Neural cell (in vitro differentiated cells): ENCODE measurements at regions not wholly inside any gene's neighbourhood (a gene's known extent, or its start where the extent isn't known, plus 50 kb on each side); places are given as distances from the start of the nearest gene placed in this dataset.

Source experiments
- H2AFZ ChIP-seq: fragments of 200-600, 300-800 bp; sonication (generic), shearing (Covaris generic); 2 replicates; pipeline ENCODE4 v1.6.0; 2014; ENCODE audit warnings: low read depth, mild to moderate bottlenecking, antibody characterized with exemption, low read length, moderate library complexity
- H3F3A ChIP-seq: fragments of 200-600 bp; shearing (Covaris generic); 2 replicates; pipeline ENCODE4 v1.6.1; 2016; ENCODE audit warnings: mild to moderate bottlenecking, moderate library complexity, mixed read lengths, antibody characterized with exemption, low read length; ENCODE audit not compliant: insufficient read depth, poor library complexity, severe bottlenecking
- H3K27ac ChIP-seq: fragments of 200-600, 300-800 bp; sonication (generic), shearing (Covaris generic); 2 replicates; pipeline ENCODE4 v1.5.1; 2014; ENCODE audit warnings: mild to moderate bottlenecking, low read length, moderate library complexity
- H3K27me3 ChIP-seq: fragments of 300-800, 200-600 bp; sonication (generic), shearing (Covaris generic); 2 replicates; pipeline ENCODE4 v1.6.0; 2014; ENCODE audit warnings: mild to moderate bottlenecking, low read depth, low read length, moderate library complexity; ENCODE audit not compliant: insufficient read depth
- H3K36me3 ChIP-seq: fragments of 300-800, 200-600 bp; sonication (generic), shearing (Covaris generic); 2 replicates; pipeline ENCODE4 v1.5.1; 2014; ENCODE audit warnings: mild to moderate bottlenecking, antibody characterized with exemption, low read length, moderate library complexity; ENCODE audit not compliant: insufficient read depth
- H3K4me2 ChIP-seq: fragments of 300-800, 200-600 bp; sonication (generic), shearing (Covaris generic); 2 replicates; pipeline ENCODE4 v1.6.0; 2014; ENCODE audit warnings: mild to moderate bottlenecking, low read length
- H3K4me3 ChIP-seq: fragments of 300-800, 200-600 bp; sonication (generic), shearing (Covaris generic); 2 replicates; pipeline ENCODE4 v1.5.1; 2014; ENCODE audit warnings: mild to moderate bottlenecking, low read length, moderate library complexity
- H3K79me2 ChIP-seq: fragments of 200-600 bp; shearing (Covaris generic); replicated peaks from 2 replicates; pipeline ENCODE4 v1.6.0; 2014; ENCODE audit warnings: mild to moderate bottlenecking, low read length, moderate library complexity; ENCODE audit not compliant: insufficient read depth
- H3K9ac ChIP-seq: fragments of 300-800, 200-600 bp; sonication (generic), shearing (Covaris generic); 2 replicates; pipeline ENCODE4 v1.6.1; 2016; ENCODE audit warnings: mild to moderate bottlenecking, low read length, mixed read lengths
- H3K9me2 ChIP-seq: fragments of 200-600 bp; shearing (Covaris generic); 2 replicates; pipeline ENCODE4 v1.6.1; 2016; ENCODE audit warnings: mild to moderate bottlenecking, low read length, mixed read lengths; ENCODE audit not compliant: insufficient read depth
- H3K9me3 ChIP-seq: fragments of 200-600, 300-800 bp; sonication (generic), shearing (Covaris generic); 2 replicates; pipeline ENCODE4 v1.6.1; 2016; ENCODE audit warnings: mild to moderate bottlenecking, mixed run types, low read length, moderate library complexity, mixed read lengths
- H4K20me1 ChIP-seq: fragments of 200-600 bp; shearing (Covaris generic); 2 replicates; pipeline ENCODE4 v1.6.1; 2016; ENCODE audit warnings: mild to moderate bottlenecking, mixed run types; ENCODE audit not compliant: insufficient read depth
- CTCF ChIP-seq: fragments of 450-650 bp; IDR thresholded peaks from 2 replicates; pipeline ENCODE4 v1.5.1; 2014; ENCODE audit warnings: antibody characterized with exemption, mild to moderate bottlenecking, moderate library complexity; ENCODE audit not compliant: poor library complexity, severe bottlenecking
- EP300 ChIP-seq: fragments of 450-650 bp; conservative IDR thresholded peaks from 2 replicates; pipeline ENCODE4 v1.6.1; 2014; ENCODE audit warnings: antibody characterized with exemption, mild to moderate bottlenecking, moderate library complexity; ENCODE audit not compliant: poor library complexity, severe bottlenecking
- EZH2 ChIP-seq: fragments of 200-600, 300-800 bp; shearing (Covaris generic), sonication (generic); IDR thresholded peaks from 2 replicates; pipeline ENCODE4 v1.6.1; 2014; ENCODE audit warnings: antibody characterized with exemption, low read length, borderline replicate concordance, mild to moderate bottlenecking; ENCODE audit not compliant: insufficient read depth, poor library complexity, severe bottlenecking
- MXI1 ChIP-seq: fragments of 450-650 bp; conservative IDR thresholded peaks from 2 replicates; pipeline ENCODE4 v1.6.1; 2014; ENCODE audit warnings: antibody characterized with exemption, mild to moderate bottlenecking; ENCODE audit not compliant: poor library complexity, severe bottlenecking
- POLR2AphosphoS5 ChIP-seq: IDR thresholded peaks from 2 replicates; pipeline ENCODE4 v1.6.1; 2012
- RAD21 ChIP-seq: fragments of 450-650 bp; conservative IDR thresholded peaks from 2 replicates; pipeline ENCODE4 v1.6.1; 2014; ENCODE audit warnings: antibody characterized with exemption, mild to moderate bottlenecking, moderate library complexity
- REST ChIP-seq: IDR thresholded peaks from 2 replicates; pipeline ENCODE4 v1.6.1; 2012; ENCODE audit warnings: borderline replicate concordance
- SMC3 ChIP-seq: fragments of 450-650 bp; conservative IDR thresholded peaks from 2 replicates; pipeline ENCODE4 v1.6.1; 2014; ENCODE audit warnings: antibody characterized with exemption, mild to moderate bottlenecking, moderate library complexity; ENCODE audit not compliant: poor library complexity
- TAF1 ChIP-seq: IDR thresholded peaks from 2 replicates; pipeline ENCODE4 v1.6.1; 2012; ENCODE audit warnings: low read depth

GRCh38 chr20:60365064-60365666 is 406.9 kb downstream of the CDH26 start:
- no peaks in the 10 kb centered on the region for H4K20me1 ChIP-seq
- H3K36me3 ChIP-seq = no peaks in the 10 kb centered on the region

GRCh38 chr20:60365882-60366281 is 407.7 kb downstream of the CDH26 start:
- Histone ChIP-seq H4K20me1 (no peaks in the 10 kb centered on the region), H3K9me2 (no peaks in the 10 kb centered on the region), H3F3A (no peaks in the 10 kb centered on the region), H2AFZ (no peak overlapping the region), H3K4me3 (peak overlapping the region; percentile 32), H3K27me3 (no peaks in the 10 kb centered on the region), H3K79me2 (no peaks in the 10 kb centered on the region), H3K27ac (peak overlapping the region; percentile 74), H3K36me3 (no peaks in the 10 kb centered on the region), H3K9ac (peak overlapping the region; percentile 34), H3K9me3 (no peaks in the 10 kb centered on the region), H3K4me2 (no peak overlapping the region)
- TF ChIP-seq RAD21 (peak; percentile 67), SMC3 (peak; percentile 59), POLR2AphosphoS5 (peak; percentile 94), EZH2 (no peak), CTCF (no peak), REST (peak; percentile 85), EP300 (peak; percentile 95), TAF1 (no peak), MXI1 (peak; percentile 9)

More at GRCh38 chr20:60365064-60365666, 406.9 kb downstream of the CDH26 start:
- no peaks in the 10 kb centered on the region for H3K79me2 ChIP-seq
- TF ChIP-seq SMC3 (peak; percentile 63), MXI1 (no peak), CTCF (peak; percentile 60), RAD21 (peak; percentile 66), EP300 (no peak)
- no peaks in the 10 kb centered on the region for H3F3A ChIP-seq
- H3K9me3 ChIP-seq = no peaks in the 10 kb centered on the region
- H3K27ac ChIP-seq = peak overlapping the region; percentile 74
- no peaks in the 10 kb centered on the region for H3K9me2 ChIP-seq
- peak overlapping the region; percentile 34 for H3K9ac ChIP-seq
- H3K4me2 ChIP-seq = no peak overlapping the region
- H3K27me3 ChIP-seq = no peaks in the 10 kb centered on the region
- peak overlapping the region; percentile 32 for H3K4me3 ChIP-seq
- H2AFZ ChIP-seq = no peak overlapping the region
